GOT3 (cell line): ENCODE measurements at regions not wholly inside any gene's neighbourhood (a gene's known extent, or its start where the extent isn't known, plus 50 kb on each side); places are given as distances from the start of the nearest gene placed in this dataset.

Experiments
- DNase-seq: peaks from one replicate; lab custom pipeline; 2025; ENCODE audit warnings: mixed read lengths; lab: John Stamatoyannopoulos, UW

DNA sequence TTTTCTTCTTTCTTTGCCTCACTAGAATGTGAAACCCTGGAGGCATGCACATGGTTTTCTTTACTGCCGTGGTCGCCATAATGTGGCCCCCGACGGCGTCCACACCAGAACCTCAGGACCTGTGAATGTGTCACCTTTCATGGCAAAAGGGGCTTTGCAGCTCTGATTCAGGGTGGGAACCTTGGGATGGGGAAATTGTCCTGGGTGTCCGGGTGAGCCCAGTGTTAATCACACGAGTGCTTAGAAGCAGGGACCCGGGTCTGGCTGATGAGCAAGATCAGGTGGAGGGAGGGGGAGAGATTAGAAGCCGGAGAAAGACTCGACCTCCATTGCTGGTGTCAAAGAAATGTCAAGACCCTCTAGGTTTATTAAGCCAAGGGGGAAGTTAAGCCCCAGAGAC lies 74.7 kb upstream of the SHISAL1 start:
- no peak for DNase-seq

DNA sequence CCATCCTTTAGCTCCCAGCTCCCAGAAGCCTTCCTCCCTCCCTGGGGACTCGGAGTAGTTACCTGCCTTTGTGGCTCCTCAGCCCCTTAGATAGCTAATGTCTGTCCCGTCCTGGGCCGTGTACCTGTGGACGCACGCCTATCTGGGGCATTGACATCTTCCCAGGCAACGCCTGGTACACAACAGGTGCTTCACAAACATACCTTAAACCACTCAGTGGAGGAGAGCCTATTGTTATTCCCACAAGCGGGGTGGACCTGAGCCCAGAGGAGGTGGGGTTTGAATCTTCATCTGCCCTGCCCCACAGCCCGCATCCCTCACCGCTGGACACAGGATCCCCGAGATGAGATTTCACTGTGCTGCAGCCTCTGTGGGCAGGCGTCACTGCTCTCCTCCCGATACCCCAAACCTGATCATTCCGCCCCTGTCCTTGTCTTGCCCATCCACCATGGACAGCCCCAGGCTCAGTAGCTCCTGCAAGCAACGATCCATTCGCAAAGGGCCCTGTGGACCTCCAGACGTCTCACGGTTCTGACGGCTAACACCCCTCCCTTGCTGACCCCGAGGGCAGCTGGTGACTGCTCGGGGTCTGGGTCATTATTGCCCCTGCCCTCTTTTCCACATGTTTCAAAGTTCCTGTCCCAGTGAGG lies 73.8 kb upstream of the SHISAL1 start:
- DNase-seq = no peak

DNA sequence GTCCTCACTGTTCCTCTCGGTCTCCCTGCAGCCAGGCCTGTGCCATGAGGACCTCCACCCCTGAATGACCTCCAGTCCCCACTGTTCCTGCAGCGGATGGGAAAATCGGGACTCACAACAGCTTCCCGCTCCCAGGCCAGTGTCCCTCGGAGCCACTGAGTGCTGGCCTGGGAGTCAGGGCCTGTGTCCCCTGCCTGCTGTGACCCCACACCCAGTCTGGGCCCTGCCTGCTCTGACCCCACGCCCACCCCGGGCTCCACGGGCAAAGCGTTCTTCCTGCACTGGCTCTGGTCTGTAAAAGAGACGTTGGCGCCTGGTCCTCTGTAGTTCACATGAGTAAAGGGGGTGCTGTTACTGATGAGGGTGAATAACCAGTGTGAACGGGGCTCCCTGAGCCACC lies 73.0 kb upstream of the SHISAL1 start:
- DNase-seq = no peak

DNA sequence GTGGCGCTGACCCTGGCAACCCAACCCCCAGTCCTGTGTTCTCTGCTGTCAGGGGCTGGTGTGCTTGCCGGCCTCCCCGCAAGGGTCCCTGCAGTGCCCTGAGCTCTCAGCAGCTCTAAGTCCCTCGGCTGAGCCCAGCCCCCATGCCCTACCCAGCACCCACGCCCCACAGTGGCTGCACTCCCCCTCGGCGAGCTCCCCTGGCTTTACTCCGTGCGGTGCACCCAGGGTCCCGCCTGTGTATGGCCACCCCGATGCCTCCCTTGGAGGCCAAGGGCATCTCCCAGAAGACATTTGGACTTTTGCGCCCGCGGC lies 72.5 kb upstream of the SHISAL1 start:
- no peak for DNase-seq

DNA sequence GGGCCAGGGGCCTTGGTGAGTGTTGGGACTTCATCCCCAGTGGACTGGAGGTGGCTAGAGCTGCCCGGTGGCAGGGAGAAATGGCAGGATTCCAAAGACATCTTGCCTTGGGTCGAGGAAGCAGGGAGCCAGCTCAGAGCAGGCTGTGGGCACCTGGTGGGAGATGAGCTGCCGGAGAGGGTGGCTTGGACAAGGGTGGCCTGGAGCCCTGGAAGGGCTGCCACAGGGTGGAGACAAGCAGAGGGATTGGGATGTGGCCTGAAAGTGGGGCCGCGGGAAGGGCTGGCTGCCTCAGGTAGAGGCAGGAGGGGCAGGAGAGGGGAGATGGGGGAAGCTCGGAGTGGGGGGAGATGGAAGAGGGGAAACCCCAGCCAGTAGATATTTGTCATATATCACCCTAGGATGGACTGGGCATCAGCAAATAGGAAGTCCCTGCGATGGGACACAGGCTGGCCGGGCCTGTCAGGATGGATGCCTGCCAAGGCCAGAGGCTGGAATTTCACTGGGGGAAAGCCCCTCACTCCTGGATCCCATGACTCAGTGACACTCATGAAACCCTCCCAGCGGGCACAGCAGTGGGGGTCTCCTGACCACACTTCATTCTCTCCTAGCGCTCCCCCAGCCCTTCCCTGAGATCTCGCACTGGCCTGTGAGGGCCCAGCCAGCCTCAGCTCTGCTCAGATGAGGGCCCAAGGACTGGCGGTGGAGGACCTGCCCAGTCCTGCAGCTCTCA lies 72.0 kb upstream of the SHISAL1 start:
- no peak for DNase-seq

DNA sequence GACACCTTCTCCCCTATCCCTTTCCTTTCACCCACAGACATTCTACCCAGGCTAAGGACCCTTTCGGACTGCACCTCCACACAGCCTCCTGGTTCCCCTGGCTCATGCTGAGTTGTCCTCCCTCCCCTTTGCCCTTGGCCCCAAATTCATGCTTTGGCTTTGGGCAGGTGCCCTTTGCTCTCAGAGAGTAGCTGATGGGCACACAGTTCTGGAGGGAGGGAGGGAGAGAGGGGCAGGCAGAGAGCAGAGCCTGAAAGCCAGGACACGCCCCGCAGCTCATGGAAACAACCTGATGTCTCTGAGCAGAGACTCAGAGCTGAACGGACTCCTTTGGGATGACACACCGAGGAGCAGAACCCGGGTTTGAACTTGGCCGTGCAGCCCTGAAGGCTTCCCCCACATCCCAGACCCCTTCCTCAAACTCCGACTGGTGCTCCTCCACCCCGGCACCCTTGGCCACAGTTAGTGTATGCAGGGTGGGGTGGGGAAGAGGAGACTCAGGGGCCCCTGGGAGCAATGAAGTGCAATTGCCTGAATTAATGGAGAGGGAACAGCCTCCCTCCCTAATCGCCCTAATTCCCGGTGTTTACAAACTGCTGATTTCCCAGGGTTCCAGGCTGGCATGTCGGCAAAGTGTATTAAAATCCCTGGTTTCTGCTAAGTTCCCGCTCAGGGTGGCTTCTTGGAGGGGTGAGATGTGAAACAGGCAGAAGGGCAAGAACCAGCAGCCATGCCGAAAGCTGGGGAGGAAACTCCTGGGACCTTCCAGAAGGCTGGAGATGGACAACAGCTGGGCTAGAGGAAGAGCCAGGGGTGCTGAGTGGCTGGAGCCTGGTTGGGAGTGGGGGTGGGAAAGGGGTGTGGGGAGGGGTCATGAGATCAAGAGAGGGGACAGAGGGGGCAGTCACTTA lies 71.2 kb upstream of the SHISAL1 start:
- DNase-seq = no peak

DNA sequence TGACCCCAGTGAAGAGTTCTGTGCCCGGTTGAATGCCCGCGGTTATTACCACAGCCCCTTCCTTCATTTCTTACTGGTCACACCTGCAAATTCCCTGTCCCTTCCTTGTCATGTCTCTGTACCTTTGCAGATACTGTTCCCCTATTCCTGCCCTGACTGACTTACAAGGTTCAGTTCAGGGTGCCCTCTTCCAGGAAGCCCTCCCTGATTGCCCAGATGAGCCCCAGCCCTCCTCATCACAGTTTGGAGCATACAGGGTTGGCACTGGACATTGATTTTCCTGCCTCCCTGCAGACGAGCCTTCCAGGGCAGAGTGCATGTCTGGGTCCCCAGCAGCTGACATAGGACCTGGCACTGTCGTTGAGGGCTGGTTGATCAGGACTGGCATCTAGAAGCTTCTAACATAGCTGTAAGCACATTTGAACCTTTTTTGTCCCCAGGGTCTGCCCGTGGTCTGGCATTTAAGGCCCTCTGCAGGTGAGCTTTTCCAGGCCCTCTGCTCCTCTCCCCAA lies 70.4 kb upstream of the SHISAL1 start:
- DNase-seq = no peak

DNA sequence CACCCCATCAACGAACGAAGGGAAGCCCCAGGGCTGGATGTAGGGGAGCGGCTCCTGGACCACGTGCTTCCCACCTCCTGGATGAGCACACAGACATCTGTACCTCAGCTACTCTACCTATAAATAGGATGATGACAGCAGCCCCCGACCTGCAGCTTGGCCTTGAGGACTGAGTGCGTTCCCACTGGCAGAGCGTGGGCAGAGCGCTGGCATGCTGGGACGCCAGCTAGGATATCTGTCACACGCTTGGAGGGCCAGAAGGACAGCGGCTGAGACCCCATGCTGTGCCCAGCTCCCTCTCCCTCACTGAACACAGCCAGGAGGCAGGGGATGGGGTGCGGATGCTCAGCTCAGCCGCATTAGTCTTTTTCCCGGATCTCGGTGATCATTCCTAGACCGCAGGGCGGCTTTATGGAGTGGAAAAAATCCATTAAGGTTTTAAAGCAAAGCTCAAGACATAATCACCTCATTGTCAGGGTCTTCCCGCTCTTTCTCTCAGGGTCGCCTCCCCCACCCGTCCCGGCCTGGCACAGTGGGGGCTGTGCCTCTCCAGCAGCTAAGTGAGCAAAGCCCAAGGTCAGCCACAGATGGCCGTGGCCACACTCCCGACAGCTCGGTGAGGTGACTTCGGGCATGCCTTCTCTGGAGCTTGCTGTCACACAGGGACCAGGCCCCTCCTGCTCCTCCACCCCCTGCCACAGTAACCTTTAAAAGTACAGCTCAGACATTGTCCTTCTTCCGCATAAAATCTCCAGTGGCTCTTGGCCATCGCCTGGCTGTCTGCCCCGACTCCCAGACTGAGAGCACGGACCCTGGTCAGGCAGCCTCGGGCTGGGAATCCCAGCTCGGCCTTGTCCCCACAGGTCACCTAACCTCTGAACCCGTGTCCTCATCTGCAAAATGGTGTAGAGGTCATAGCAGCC lies 69.6 kb upstream of the SHISAL1 start:
- DNase-seq = no peak

DNA sequence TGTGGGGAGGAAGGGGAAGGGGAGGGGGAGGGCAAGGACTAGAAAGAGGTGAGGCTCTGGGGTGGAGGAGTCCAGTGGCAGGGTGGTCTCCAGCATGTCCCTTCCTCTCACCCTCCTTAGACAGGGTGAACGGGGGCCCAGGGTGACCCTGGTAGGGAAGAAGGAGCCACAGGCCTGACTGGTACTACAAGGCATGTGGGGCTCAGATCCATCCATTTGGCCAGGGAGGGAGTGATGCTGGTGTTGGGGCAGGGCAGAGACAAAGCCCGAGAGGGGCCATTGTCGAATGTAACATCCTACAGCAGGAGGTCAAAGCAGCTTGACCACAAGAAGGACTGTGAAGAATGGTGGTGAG lies 69.0 kb upstream of the SHISAL1 start:
- DNase-seq = no peak

DNA sequence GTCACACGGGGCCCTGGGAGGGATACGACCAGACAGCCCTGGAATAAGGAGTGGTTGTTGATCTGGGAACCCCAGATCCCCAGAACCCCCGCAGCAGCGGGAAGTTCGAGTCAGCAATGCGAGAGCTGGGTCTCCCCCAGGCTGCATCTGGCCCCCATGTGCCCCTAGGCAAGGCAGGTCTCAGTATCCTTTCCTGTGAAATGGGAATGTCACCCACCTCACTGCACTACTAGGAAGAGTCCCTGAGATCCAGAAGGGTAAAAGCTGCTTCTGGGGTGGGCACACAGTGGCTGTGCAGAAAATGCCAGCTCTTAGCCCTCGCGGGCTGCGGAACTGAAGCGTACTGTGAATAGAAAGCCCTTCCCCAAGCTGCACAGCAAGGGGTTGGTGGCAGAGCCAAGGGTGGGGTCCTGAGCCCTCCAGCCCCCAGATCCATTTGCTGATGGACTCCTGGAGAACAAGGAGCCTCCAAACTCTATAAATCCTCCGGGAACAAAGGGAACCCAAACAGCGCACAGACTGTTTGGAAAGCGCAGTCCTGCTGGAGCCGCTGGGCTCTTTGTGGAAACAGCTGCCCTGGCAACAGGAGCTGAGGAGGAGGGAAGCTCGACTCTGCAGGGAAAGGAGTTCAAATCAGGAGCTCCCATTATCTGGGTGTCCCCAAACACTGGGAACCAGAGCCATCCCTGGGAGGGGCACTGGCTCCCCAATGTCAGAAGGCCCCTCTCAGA lies 68.2 kb upstream of the SHISAL1 start:
- DNase-seq = no peak

DNA sequence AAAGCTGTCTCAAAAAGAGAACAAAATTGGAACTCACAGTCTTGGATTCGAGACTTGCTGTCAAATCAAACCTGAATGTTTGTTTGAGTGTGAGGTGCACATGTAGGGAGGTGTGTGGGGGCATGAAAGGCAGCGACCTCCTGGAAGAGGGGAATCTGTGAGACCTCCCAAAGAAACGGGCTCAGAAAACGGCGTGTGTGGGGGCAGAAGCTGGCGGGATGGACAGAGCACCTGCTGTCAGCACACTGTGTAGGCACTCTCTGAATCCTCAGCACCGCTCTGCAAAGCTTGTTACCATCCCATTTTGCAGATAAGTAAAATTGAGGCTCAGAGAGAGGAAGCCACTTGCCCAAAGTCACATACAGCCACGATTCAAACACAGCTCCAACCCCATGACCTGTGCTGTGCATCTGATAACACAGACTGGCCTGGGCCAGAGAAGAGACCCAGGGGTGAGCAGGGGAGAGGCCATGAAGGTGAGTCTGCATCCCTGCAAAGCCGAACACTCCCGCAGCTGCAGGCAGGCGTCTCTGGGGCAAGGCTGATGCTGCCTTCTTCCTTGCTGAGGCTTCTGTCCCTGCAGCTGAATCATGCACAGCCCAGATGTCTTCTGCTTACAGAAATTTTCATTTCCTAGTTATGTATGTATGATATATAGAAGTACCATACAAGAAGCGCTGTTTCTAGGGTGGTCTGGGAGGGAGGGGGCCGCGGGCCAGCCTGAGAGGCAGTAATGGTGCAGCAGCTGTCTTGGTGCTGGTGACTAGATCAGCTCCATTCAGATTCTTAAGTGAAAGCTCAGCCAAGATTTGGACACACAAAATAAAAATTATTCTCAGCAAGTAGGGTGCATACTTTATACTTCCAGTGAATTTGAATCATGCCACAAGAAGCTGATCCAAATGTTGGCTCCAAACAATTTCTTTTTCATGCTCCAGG lies 67.3 kb upstream of the SHISAL1 start:
- no peak for DNase-seq

DNA sequence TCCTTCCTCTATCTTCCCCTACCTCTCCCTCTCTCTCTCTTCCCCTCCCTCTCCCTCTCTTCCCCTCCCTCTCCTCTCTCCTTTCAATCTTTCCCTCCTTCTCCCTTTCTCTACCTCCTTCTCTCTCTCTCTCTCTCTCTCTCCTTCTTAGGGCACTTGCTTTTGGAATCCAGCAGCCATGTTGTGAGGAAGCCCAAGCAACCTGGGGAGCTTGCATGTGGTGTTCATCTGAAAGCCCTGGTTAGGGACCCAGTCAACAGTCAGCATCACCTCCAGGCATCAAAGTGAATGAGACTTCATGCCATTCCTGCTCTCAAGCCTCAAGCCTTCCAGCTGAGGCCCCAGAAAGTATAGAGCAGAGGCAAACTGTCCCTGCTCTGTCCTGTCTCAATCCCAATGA lies 65.6 kb upstream of the SHISAL1 start:
- no peak for DNase-seq

DNA sequence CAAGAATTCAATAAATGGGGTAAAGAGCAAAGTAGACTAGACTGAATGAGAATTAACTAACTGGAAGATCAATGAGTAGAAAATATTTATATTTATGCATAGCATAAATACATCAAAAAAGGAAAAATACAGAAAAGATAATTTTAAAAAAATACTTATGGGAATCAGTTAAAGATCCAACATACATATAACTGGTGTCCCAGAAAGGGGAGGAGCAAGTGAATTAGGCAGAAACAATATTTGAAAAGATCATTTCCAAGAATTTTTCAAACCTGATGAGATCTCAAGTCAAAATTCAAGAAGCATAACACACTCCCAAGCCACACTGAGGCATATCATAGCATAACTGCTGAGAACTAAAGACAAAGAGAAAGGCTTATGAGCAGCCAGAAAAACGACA lies 62.7 kb upstream of the SHISAL1 start:
- DNase-seq = no peak

DNA sequence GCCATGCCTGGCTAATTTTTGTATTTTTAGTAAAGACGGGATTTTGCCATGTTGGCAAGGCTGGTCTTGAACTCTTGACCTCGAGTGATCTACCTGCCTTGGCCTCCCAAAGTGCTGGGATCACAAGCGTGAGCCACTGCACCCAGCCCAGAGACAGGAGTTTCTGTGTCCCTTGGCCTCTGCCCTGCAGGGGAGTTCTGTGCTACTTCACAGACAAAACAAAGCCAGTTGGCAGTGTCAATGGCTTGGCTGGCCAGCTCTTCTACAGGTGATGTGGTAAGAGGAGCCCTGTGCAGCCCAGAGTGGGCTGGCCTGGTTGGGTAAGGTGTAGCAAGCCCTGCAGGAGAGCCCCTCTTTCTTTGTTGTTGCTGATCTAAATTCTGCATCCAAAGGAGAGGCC lies 60.5 kb upstream of the SHISAL1 start:
- DNase-seq = no peak

DNA sequence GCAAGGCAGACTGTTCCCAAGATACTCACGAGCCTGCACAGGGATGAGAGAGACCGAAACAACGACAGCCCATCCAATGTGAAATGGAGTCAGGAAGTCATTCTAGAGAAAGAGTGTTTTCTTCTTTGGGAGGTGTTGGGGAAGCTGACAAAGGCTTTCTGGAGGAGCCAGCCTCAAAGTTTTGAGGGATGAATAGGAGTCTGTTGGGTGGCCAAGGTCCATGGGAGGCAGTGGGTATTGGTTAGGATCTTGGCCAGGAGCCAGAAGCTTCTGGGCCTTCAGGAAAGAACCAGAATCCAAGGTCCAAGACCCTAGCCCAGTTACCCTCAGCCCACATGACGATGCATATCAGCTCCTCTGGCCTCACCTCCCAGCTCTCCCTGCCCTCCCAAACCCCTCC lies 59.9 kb upstream of the SHISAL1 start:
- no peak for DNase-seq

DNA sequence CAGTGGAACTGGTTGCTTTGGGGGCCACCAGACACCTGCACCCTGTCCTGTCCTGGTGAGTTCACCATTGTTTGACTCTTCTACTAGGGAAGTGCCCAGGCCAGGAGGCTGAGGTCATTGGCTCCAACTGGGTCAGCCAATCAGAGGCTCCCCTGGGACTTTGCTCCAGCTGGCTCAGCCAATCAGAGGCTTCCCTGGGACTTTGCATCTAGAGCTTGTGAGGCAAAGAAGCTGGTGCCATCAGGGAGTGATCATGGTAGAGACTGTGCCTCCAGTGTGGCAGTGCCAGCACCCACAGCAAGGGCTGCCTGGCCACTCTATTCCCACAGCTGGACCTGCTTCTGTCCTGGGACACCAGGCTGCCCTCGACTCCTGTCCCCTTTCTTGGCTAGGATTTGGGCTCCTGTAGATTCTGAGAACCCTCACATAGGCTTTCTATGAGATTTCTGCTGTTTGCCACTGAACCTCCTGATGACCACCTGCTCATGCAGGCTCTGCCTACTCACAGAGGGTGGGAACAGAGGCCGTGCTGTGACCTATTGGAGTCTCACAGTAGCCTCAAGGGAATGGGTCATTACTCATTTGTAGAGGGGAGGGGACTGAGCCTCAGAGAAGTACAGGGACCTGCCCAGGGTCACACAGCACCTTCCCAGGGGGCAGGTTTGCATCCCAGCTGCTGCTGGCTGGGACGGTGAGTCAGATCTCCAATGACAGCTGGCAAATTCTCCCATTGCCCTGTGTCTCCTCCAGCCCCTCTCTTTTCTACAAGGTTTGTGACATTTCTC lies 59.2 kb upstream of the SHISAL1 start:
- no peak for DNase-seq

DNA sequence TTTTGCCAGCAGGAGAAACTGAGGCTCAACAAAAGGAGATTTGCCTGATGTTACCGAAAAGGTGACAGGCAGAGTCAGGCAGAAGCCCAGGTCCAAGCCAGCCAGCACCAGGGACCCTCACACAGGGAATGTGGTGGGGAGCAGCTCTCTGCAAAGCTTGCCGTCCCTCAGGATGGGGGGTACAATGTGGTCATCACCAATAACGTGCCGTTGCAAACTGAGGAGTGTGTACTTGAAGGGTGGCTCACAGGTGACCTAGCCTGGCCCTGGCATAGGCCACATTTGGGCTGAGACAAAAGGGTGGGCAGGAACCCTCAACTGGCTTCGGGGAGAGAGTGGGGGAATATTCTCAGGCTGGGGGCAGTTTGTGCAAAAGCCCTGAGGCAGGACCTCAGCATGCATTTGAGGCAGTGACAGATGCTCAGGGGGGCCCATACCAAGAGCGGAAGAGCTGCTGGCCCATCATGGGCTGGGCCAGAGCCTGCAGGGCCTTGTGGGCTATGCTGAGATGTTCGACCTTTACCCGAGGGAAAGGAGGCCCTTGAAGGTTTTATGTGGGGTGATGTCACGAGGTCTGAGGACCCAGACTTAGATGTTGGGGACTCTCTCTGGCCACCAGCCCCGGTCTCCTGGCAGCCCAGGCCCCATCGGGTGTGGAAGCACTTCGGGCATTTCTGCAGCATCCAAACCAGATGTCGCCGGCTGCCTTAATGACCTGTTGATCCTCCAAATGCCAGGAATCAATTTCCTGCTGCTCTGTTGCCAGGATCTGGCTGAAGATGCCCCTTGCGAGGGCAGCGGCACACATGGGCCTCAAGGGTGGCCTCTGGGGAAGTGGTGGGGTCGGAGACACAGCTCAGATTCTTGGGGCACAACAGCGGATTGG lies 57.4 kb upstream of the SHISAL1 start:
- DNase-seq = no peak

DNA sequence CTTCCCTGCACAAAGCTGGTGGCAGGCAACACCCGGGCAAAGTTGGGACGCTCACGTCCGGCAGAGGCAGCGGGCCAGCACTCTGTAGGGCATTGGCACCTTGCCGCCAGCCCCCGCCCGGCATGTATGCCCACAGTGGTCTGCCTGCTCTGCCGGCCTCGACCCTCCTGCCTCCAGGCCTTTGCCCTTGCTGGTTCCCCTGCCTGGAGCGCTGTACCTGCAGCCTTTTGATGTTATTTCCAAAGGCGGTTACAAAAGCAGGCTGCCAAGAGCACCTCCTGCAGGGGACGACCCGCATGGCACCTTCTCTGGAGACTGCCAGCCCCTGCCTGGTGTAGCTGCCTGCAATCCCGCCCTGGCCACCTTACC lies 56.5 kb upstream of the SHISAL1 start:
- no peak for DNase-seq
